Duodenal mucosa (tissue), 2 donors: ENCODE measurements at regions not wholly inside any gene's neighbourhood (a gene's known extent, or its start where the extent isn't known, plus 50 kb on each side); places are given as distances from the start of the nearest gene placed in this dataset.

Source experiments
- H3K27ac ChIP-seq: one replicate; pipeline ENCODE4 v1.7.0; 2013; ENCODE audit warnings: low read depth, low read length
- H3K27me3 ChIP-seq, 2 donors: one replicate each; pipeline ENCODE4 v1.7.0; 2013; ENCODE audit warnings: low read length in 2 of 2, control low read depth in 1 of 2; ENCODE audit not compliant: insufficient read depth in 2 of 2, control insufficient read depth in 1 of 2
- H3K36me3 ChIP-seq, 2 donors: one replicate each; pipeline ENCODE4 v1.7.0; 2013; ENCODE audit warnings: low read length in 2 of 2, control low read depth in 1 of 2; ENCODE audit not compliant: insufficient read depth in 2 of 2, control insufficient read depth in 1 of 2
- H3K4me1 ChIP-seq, 2 donors: one replicate each; pipeline ENCODE4 v1.7.0; 2013; ENCODE audit warnings: low read length in 2 of 2, control low read depth in 1 of 2; ENCODE audit not compliant: insufficient read depth in 2 of 2, control insufficient read depth in 1 of 2
- H3K4me3 ChIP-seq, 2 donors: one replicate each; pipeline ENCODE4 v1.7.0; 2013; ENCODE audit warnings: low read length in 2 of 2, low read depth in 1 of 2
- H3K9ac ChIP-seq, 2 donors: one replicate each; pipeline ENCODE4 v1.7.0; 2013; ENCODE audit warnings: low read length in 2 of 2, low read depth in 1 of 2
- H3K9me3 ChIP-seq, 2 donors: one replicate each; pipeline ENCODE4 v1.7.0; 2013; ENCODE audit warnings: low read length in 2 of 2, control low read depth in 1 of 2; ENCODE audit not compliant: control insufficient read depth in 1 of 2

DNA sequence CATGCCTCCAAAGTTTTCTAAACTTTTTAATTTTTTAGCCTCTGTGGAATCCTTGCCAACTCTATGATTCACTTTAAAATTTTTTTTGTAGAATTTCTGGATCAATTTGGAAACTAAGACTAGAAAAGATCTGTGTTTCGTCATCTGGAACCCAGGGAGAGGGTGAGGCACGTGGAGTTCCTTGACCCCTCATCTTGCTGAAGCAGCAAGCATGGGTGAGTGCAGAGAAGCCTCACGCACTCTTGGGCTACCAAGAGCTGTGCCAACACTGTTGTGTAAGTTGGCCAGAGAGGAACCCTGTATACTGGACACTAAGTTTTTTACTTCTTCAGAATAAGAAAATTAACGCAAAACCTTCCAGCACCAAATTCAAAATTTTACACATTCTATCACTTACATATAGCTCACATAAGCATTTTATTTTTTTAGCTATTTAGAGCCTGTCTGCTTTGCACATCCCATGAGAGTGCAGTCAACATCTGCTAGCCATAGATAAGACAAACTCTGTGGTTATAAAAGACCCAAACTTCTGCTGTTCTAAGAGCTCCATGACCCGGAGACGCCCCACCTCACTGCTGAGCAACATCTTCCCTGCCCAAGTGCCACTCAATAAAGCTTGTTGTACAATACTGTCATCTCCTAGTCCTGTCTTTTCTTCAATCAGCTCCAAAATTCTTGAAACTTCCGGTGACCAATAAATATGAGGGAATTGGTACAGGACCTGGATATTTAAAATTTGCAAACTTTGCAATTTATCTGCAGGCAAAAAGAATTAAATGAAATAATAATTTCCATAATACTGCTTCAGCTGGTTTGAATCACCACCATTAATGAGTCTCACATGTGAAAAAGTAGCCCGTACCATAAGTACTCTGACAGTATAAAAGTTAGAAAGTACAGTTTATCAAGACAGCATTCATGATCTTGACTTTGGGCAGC, 69.7 kb upstream of the ADCY2 start:
- Histone ChIP-seq H3K27ac (no peak overlapping the region), H3K4me3 (no peak overlapping the region), H3K27me3 (no peaks in the 10 kb centered on the region), H3K4me1 (no peaks in the 10 kb centered on the region), H3K36me3 (no peaks in the 10 kb centered on the region), H3K9ac (no peak overlapping the region), H3K9me3 (no peaks in the 10 kb centered on the region)

DNA sequence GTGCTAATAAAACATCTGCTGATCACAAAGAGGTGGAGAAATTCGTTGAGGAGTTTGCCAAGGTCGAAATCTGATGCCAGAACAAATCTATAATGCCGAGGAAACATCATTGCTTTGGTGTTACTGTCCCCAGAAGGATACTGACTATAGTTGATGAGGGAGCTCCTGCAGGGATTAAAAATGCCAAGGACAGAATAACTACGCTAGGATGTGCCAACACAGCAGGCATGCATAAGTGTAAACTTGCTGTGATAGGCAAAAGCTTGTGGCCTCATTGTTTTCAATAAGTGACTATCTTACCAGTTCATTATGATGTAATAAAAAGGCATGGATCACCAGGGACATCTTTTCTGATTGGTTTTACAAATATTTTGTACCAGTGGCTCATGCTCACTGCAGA, 66.8 kb upstream of the ADCY2 start:
- H3K9ac ChIP-seq, result no peak overlapping the region
- no peaks in the 10 kb centered on the region for H3K9me3 ChIP-seq
- no peaks in the 10 kb centered on the region for H3K27me3 ChIP-seq
- no peaks in the 10 kb centered on the region for H3K36me3 ChIP-seq
- H3K27ac ChIP-seq, result no peak overlapping the region
- H3K4me3 ChIP-seq, result no peak overlapping the region
- no peaks in the 10 kb centered on the region for H3K4me1 ChIP-seq

DNA sequence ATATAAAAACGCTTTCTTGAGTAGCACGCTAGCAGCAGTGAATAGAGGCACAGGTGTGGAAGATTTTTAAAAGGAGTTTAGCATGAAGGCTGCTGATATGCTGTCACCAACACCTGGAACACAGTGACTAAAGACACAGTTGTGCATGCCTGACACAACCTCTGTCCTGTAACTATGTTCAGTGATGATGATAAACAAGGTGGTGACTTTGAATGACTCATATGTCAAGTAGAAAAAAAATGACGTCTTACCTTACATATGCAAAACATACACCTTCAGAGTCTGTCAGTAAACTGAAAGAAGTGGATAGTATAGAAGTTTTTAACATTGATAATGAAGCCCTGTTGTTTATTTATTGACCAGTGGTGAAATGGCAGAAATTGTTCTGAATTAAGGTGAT, 66.2 kb upstream of the ADCY2 start:
- Histone ChIP-seq H3K9me3 (no peaks in the 10 kb centered on the region), H3K27me3 (no peaks in the 10 kb centered on the region), H3K9ac (no peak overlapping the region), H3K36me3 (no peaks in the 10 kb centered on the region), H3K4me1 (no peaks in the 10 kb centered on the region), H3K4me3 (no peak overlapping the region), H3K27ac (no peak overlapping the region)

DNA sequence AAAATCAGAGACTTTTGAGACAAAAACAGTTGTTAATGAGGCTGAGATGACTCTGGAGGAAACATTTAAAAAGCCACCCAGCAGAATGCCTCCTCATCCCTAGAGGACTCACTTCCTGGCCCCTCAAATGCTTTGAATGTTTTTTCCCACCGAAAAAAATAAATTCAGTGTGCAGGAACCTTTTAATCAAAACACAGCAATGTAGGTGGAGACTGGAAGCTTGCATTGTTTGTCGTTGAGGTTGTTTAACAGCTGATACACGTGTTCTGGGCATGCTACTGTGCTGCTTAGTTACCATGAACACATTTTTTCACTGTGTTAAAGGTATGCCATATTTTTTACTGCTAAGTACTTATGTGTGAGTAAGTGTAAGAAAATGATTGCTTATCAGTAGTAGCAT, 65.7 kb upstream of the ADCY2 start:
- H3K9me3 ChIP-seq, result no peaks in the 10 kb centered on the region
- no peaks in the 10 kb centered on the region for H3K36me3 ChIP-seq
- no peaks in the 10 kb centered on the region for H3K27me3 ChIP-seq
- H3K4me3 ChIP-seq, result no peak overlapping the region
- no peak overlapping the region for H3K9ac ChIP-seq
- H3K27ac ChIP-seq, result no peak overlapping the region
- H3K4me1 ChIP-seq, result no peaks in the 10 kb centered on the region

DNA sequence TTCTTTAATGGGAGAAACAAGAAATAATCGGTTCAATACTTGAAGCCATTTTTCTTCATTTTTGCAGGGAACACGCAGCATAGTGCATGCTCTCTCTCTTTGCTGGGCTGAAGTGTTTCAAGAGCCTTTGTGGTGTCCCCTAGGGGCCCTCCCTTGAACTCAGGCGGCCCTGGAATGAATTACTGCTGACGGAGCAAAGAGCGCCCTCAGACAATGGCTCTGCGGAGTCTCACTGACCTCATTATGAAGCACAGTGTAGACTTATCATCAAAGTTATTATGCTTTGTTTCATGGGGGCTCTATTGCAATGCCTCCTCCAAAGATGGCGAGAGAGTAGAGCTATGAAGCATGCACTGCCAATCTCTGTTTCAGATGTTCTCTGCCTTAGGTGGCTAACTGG, 64.8 kb upstream of the ADCY2 start:
- Histone ChIP-seq H3K9me3 (no peaks in the 10 kb centered on the region), H3K36me3 (no peaks in the 10 kb centered on the region), H3K9ac (no peak overlapping the region), H3K4me1 (no peaks in the 10 kb centered on the region), H3K4me3 (no peak overlapping the region), H3K27ac (no peak overlapping the region), H3K27me3 (no peaks in the 10 kb centered on the region)
